K562 (cell line): ENCODE measurements at regions not wholly inside any gene's neighbourhood (a gene's known extent, or its start where the extent isn't known, plus 50 kb on each side); places are given as distances from the start of the nearest gene placed in this dataset.

Source experiments
- ATAC-seq: fragments of 200-7000 bp; cut with Tn5 transposase; 3 replicates; pipeline ENCODE4 v1.9.1; 2020; ENCODE audit warnings: moderate library complexity
- BruUV-seq: library from RNA; stranded (reverse); fragments of 400-500 nt; replicated peaks from 2 replicates; lab custom pipeline; 2021; lab: Mats Ljungman, UMichigan
- CTCF ChIA-PET: fragments of 300-600 bp; formaldehyde crosslinking; extraction: SDS; loops from one replicate; lab custom pipeline; 2021; ENCODE audit warnings: low intra/inter-chr PET ratio; lab: Yijun Ruan, JAX
- POLR2A ChIA-PET: fragments of 300-600, 350-650 bp; sonication (Branson Sonifier 250); formaldehyde crosslinking; extraction: SDS; loops from one replicate; lab custom pipeline; 2021; ENCODE audit warnings: antibody characterized with exemption, inconsistent platforms; lab: Yijun Ruan, JAX
- DNase-seq, 4 experiments: peaks; one replicate each; pipeline versions ENCODE4 v3.0.0 to v3.0.0-alpha.2; 2011 to 2018; ENCODE audit warnings: low spot score in 3 of 4, mixed read lengths in 3 of 4; ENCODE audit errors: extremely low read depth in 1 of 4
- FAIRE-seq: peaks from 2 replicates; lab custom pipeline; 2011; peaks lifted over from hg19 to GRCh38; lab: Jason Lieb, UNC
- H2AFZ ChIP-seq: 2 replicates; pipeline ENCODE4 v1.6.0; 2011; ENCODE audit warnings: low read depth, low read length, control low read depth, inconsistent platforms
- H3K27ac ChIP-seq: fragments of 200-600 bp; 3 replicates; pipeline ENCODE4 v1.8.0; 2011; ENCODE audit warnings: low read depth, mild to moderate bottlenecking, control low read depth, inconsistent platforms, low read length, moderate library complexity, mixed read lengths; ENCODE audit errors: extremely low read depth
- H3K27me3 ChIP-seq, 2 experiments: fragments of 300-600 bp in 1 of 2; 2 replicates in 1 of 2; 3 replicates in 1 of 2; pipeline versions ENCODE4 v1.6.0 to v1.8.0; 2011; ENCODE audit warnings: inconsistent platforms in 2 of 2, low read length in 2 of 2, mild to moderate bottlenecking in 1 of 2, mixed read lengths in 1 of 2, moderate library complexity in 1 of 2; ENCODE audit not compliant: control insufficient read depth in 2 of 2, insufficient read depth in 2 of 2
- H3K36me3 ChIP-seq: fragments of 300-600 bp; 3 replicates; pipeline ENCODE4 v1.8.0; 2011; ENCODE audit warnings: mild to moderate bottlenecking, low read length, inconsistent platforms; ENCODE audit not compliant: control insufficient read depth, insufficient read depth
- H3K4me1 ChIP-seq, 2 experiments: fragments of 200-600 bp in 1 of 2; replicated peaks in 1 of 2; 2 replicates in 1 of 2; 3 replicates in 1 of 2; pipeline versions ENCODE4 v1.5.1 to v1.8.0; 2011; ENCODE audit warnings: inconsistent platforms in 2 of 2, low read length in 2 of 2, mild to moderate bottlenecking in 1 of 2, mixed read lengths in 1 of 2, moderate library complexity in 1 of 2; ENCODE audit not compliant: control insufficient read depth in 2 of 2, insufficient read depth in 2 of 2
- H3K4me2 ChIP-seq: 2 replicates; pipeline ENCODE4 v1.6.1; 2011; ENCODE audit warnings: low read length, control low read depth, inconsistent platforms, mixed read lengths; ENCODE audit not compliant: insufficient read depth
- H3K4me3 ChIP-seq: fragments of 200-600 bp; sonication (generic), shearing (Covaris generic); 2 replicates; pipeline ENCODE4 v1.5.1; 2016; ENCODE audit warnings: control low read depth, inconsistent platforms
- H3K79me2 ChIP-seq: fragments of 200-600 bp; 3 replicates; pipeline ENCODE4 v1.8.0; 2011; ENCODE audit warnings: low read length, inconsistent platforms; ENCODE audit not compliant: control insufficient read depth, insufficient read depth
- H3K9ac ChIP-seq, 2 experiments: 2 replicates each; pipeline versions ENCODE4 v1.6.0 to v1.6.1; 2011; ENCODE audit warnings: low read depth in 2 of 2, low read length in 2 of 2, control low read depth in 1 of 2, inconsistent platforms in 1 of 2, mild to moderate bottlenecking in 1 of 2, mixed read lengths in 1 of 2; ENCODE audit not compliant: insufficient read depth in 1 of 2
- H3K9me1 ChIP-seq: one replicate; pipeline ENCODE4 v1.6.0; 2011; ENCODE audit warnings: inconsistent platforms, mild to moderate bottlenecking, low read length, moderate library complexity; ENCODE audit not compliant: control insufficient read depth, insufficient read depth
- H3K9me3 ChIP-seq: replicated peaks from 2 replicates; pipeline ENCODE4 v1.5.1; 2011; ENCODE audit warnings: low read depth, low read length, inconsistent platforms; ENCODE audit not compliant: control insufficient read depth, insufficient read depth
- H4K20me1 ChIP-seq: replicated peaks from 2 replicates; pipeline ENCODE4 v1.6.1; 2011; ENCODE audit warnings: low read length, inconsistent platforms, mixed read lengths; ENCODE audit not compliant: control insufficient read depth, insufficient read depth
- ATF1 ChIP-seq, 2 experiments: fragments of 450-650 bp in 1 of 2; IDR thresholded peaks; 2 replicates each; pipeline ENCODE4 v1.6.1; 2016; ENCODE audit warnings: missing compliant biosample characterization in 1 of 2, missing genetic modification characterization in 1 of 2
- BACH1 ChIP-seq: fragments of 200-800 bp; sonication (Bioruptor generic); IDR thresholded peaks from 2 replicates; pipeline ENCODE4 v1.6.1; 2016; ENCODE audit warnings: missing genetic modification characterization, missing compliant biosample characterization
- GTF2E2 ChIP-seq: fragments of 200-800 bp; sonication (Bioruptor generic); IDR thresholded peaks from 2 replicates; pipeline ENCODE4 v1.6.1; 2016; ENCODE audit warnings: missing genetic modification characterization, missing compliant biosample characterization
- ILF3 ChIP-seq: fragments of 450-650 bp; IDR thresholded peaks from 2 replicates; pipeline ENCODE4 v1.6.1; 2018; ENCODE audit warnings: antibody characterized with exemption, mild to moderate bottlenecking, moderate library complexity, borderline replicate concordance
- ILK ChIP-seq: fragments of 450-650 bp; IDR thresholded peaks from 2 replicates; pipeline ENCODE4 v1.6.1; 2016; ENCODE audit warnings: missing genetic modification characterization, low read depth, mild to moderate bottlenecking, missing compliant biosample characterization, moderate library complexity, borderline replicate concordance
- NCOR1 ChIP-seq: fragments of 450-650 bp; IDR thresholded peaks from 2 replicates; pipeline ENCODE4 v1.6.1; 2016; ENCODE audit warnings: mild to moderate bottlenecking, moderate library complexity
- RAD51 ChIP-seq: fragments of 450-650 bp; IDR thresholded peaks from 2 replicates; pipeline ENCODE4 v1.7.1; 2016; ENCODE audit warnings: low read depth, mild to moderate bottlenecking, borderline replicate concordance
- RBM14 ChIP-seq: fragments of 200-400 bp; formaldehyde crosslinking; IDR thresholded peaks from 2 replicates; pipeline ENCODE4 v1.6.1; 2018; ENCODE audit warnings: low read depth, mild to moderate bottlenecking, low read length, moderate library complexity, borderline replicate concordance; ENCODE audit not compliant: insufficient read depth
- XRCC4 ChIP-seq: IDR thresholded peaks from one replicate; pipeline ENCODE4 v1.6.1; 2011; ENCODE audit not compliant: insufficient read depth, insufficient read length; ENCODE audit errors: extremely low read depth
- WGBS: fragments of 100-300 bp; shearing (Covaris generic); methylation state at CpG from one replicate; pipeline ENCODE4 v1.1.6; 2016; ENCODE audit warnings: low coverage, mixed read lengths; ENCODE audit not compliant: insufficient coverage; ENCODE audit errors: missing lambda C conversion rate; 5-methylcytosine and 5-hydroxymethylcytosine counted together
- in situ Hi-C: fragments of 300-500 bp; cut with MboI; formaldehyde crosslinking; loops from 4 replicates; pipeline ENCODE4 v1.15.0; 2018; ENCODE audit warnings: inconsistent platforms, mixed read lengths
- intact Hi-C: fragments of 100-400 bp; cut with micrococcal nuclease; formaldehyde crosslinking; loops from 2 replicates; pipeline ENCODE4 v1.14.2; 2022

- TF ChIP-seq RAD51 = no peak
- TF ChIP-seq NCOR1 = no peak
- TF ChIP-seq BACH1 (tag) = no peak
- no peak for TF ChIP-seq ILK (tag)
- TF ChIP-seq ATF1 (CRISPR knock-in tag; IDR thresholded peaks at IDR 0.05) = no peak
- no peak for TF ChIP-seq ATF1 (tag; IDR thresholded peaks at IDR 0.05)
- no peak for TF ChIP-seq GTF2E2 (tag)
- no peak for TF ChIP-seq ILF3
- no peak for TF ChIP-seq XRCC4
- no peak for TF ChIP-seq RBM14
- Histone ChIP-seq H3K4me3 (no peak overlapping the region), H3K9ac (no peak overlapping the region), H3K9me1 (no peaks in the 10 kb centered on the region), H3K79me2 (no peaks in the 10 kb centered on the region), H4K20me1 (no peaks in the 10 kb centered on the region), H3K4me2 (no peak overlapping the region), H3K27ac (no peak overlapping the region), H3K4me1 (no peaks in the 10 kb centered on the region), H3K9me3 (no peaks in the 10 kb centered on the region), H2AFZ (no peak overlapping the region), H3K36me3 (no peaks in the 10 kb centered on the region), H3K27me3 (no peaks in the 10 kb centered on the region; a peak in 1 of 5 replicates)
- ChIA-PET POLR2A (no interaction called here), CTCF (no interaction called here)
- in situ Hi-C loops (no loop called here), intact Hi-C loops (no loop called here)
- no peak for ATAC-seq
- no peak for FAIRE-seq
- no peak for DNase-seq
- BruUV-seq = no TSS peak
- WGBS = 0% methylated on average over 5 of the region's 5 CpGs
Measured at GRCh38 chr14:51564460-51564859, 87.2 kb upstream of the FRMD6 start.
